Natural killer cell (primary cell): ENCODE measurements at regions not wholly inside any gene's neighbourhood (a gene's known extent, or its start where the extent isn't known, plus 50 kb on each side); places are given as distances from the start of the nearest gene placed in this dataset.

Experiments used
- ATAC-seq, 3 donors: fragments of 150-1000 bp in 2 of 3; fragments of 200-7000 bp in 1 of 3; cut with Tn5 transposase; 1 replicate in 1 of 3; 2 replicates in 2 of 3; pipeline ENCODE4 v1.10.0; 2021; ENCODE audit warnings: mild to moderate bottlenecking in 2 of 3, moderate library complexity in 2 of 3
- DNase-seq, 2 donors: peaks; one replicate each; pipeline versions ENCODE4 v3.0.0 to v3.0.0-alpha.2; 2013 to 2021; ENCODE audit warnings: mixed read lengths in 1 of 2
- H3K27ac ChIP-seq: one replicate; pipeline ENCODE4 v1.5.1; 2013; ENCODE audit warnings: mild to moderate bottlenecking, low read length
- H3K27me3 ChIP-seq: one replicate; pipeline ENCODE4 v1.6.1; 2013; ENCODE audit warnings: low read length; ENCODE audit not compliant: control insufficient read depth, insufficient read depth
- H3K36me3 ChIP-seq: one replicate; pipeline ENCODE4 v1.6.1; 2013; ENCODE audit warnings: low read length; ENCODE audit not compliant: control insufficient read depth, insufficient read depth
- H3K4me1 ChIP-seq: one replicate; pipeline ENCODE4 v1.6.1; 2013; ENCODE audit warnings: low read length; ENCODE audit not compliant: control insufficient read depth, insufficient read depth
- H3K4me3 ChIP-seq: one replicate; pipeline ENCODE4 v1.5.1; 2013; ENCODE audit warnings: low read length
- H3K9me3 ChIP-seq: one replicate; pipeline ENCODE4 v1.6.1; 2013; ENCODE audit warnings: low read length; ENCODE audit not compliant: control insufficient read depth, insufficient read depth
- H3K27ac Mint-ChIP-seq, 2 donors: one replicate each; pipeline ENCODE4 v1.8.0; 2022; ENCODE audit warnings: mild to moderate bottlenecking in 2 of 2, mixed read lengths in 2 of 2, moderate library complexity in 1 of 2
- H3K27me3 Mint-ChIP-seq, 2 donors: one replicate each; pipeline ENCODE4 v1.8.0; 2022; ENCODE audit warnings: low read depth in 2 of 2, mixed read lengths in 2 of 2
- H3K36me3 Mint-ChIP-seq: one replicate; pipeline ENCODE4 v1.8.0; 2022; ENCODE audit warnings: mixed read lengths
- H3K4me1 Mint-ChIP-seq, 2 donors: one replicate each; pipeline ENCODE4 v1.8.0; 2022; ENCODE audit warnings: mixed read lengths in 2 of 2
- H3K4me3 Mint-ChIP-seq: one replicate; pipeline ENCODE4 v1.8.0; 2022; ENCODE audit warnings: mild to moderate bottlenecking, moderate library complexity, mixed read lengths
- H3K9me3 Mint-ChIP-seq, 2 donors: one replicate each; pipeline ENCODE4 v1.8.0; 2022; ENCODE audit warnings: mixed read lengths in 2 of 2
- WGBS: methylation state at CpG from one replicate; pipeline ENCODE4 v1.1.7; 2013; ENCODE audit warnings: missing lambda C conversion rate; ENCODE audit not compliant: insufficient coverage; 5-methylcytosine and 5-hydroxymethylcytosine counted together
- intact Hi-C: fragments of 100-400 bp; cut with micrococcal nuclease; formaldehyde crosslinking; loops from one replicate; pipeline ENCODE4 v1.14.2; 2022
- TF ChIP-seq, protein P1 (sequence below): fragments of 200-600 bp; IDR thresholded peaks from one replicate; pipeline ENCODE4 v1.8.0; 2022; ENCODE audit warnings: antibody characterized with exemption

DNA sequence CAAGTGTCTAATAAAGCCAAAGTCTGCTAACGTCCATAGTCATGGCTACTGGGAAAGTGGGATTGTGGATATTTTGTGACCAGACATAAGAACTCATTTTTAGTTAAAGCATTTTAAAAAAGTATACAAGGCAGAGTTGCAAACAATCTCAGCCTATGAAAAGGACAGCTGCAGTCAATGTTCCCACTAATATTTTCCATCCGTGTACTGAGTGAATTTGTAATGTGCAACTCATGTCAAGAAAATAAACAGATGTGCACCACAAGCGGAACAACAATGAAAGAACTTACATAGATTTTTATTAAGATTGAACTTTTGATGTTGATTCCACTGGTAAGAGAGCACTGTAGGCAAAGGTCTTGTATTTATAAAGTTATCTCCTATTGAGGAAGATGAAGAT is 231.3 kb upstream of the SEMA6D start:
- Histone ChIP-seq H3K9me3 (no peaks in the 10 kb centered on the region), H3K4me3 (no peak overlapping the region), H3K4me1 (no peaks in the 10 kb centered on the region), H3K27me3 (no peaks in the 10 kb centered on the region), H3K27ac (no peak overlapping the region), H3K36me3 (no peaks in the 10 kb centered on the region)
- Mint-ChIP-seq H3K4me3 (no peak overlapping the region), H3K36me3 (peaks cover 3% of the 10 kb centered on the region), H3K4me1 (no peaks in the 10 kb centered on the region), H3K27ac (no peak overlapping the region), H3K9me3 (no peaks in the 10 kb centered on the region), H3K27me3 (peaks cover 0 to 9% of the 10 kb centered on the region in 2 donors)
- WGBS: 100% methylated on average over 3 of the region's 3 CpGs
- DNase-seq (no peak), ATAC-seq (no peak)
- TF ChIP-seq, protein P1, sequence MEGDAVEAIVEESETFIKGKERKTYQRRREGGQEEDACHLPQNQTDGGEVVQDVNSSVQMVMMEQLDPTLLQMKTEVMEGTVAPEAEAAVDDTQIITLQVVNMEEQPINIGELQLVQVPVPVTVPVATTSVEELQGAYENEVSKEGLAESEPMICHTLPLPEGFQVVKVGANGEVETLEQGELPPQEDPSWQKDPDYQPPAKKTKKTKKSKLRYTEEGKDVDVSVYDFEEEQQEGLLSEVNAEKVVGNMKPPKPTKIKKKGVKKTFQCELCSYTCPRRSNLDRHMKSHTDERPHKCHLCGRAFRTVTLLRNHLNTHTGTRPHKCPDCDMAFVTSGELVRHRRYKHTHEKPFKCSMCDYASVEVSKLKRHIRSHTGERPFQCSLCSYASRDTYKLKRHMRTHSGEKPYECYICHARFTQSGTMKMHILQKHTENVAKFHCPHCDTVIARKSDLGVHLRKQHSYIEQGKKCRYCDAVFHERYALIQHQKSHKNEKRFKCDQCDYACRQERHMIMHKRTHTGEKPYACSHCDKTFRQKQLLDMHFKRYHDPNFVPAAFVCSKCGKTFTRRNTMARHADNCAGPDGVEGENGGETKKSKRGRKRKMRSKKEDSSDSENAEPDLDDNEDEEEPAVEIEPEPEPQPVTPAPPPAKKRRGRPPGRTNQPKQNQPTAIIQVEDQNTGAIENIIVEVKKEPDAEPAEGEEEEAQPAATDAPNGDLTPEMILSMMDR: no peak
- intact Hi-C loops: loop anchor here (10.0 kb wide), 1 partner anchor 61 kb away; no protein-coding TSS in a partner anchor

DNA sequence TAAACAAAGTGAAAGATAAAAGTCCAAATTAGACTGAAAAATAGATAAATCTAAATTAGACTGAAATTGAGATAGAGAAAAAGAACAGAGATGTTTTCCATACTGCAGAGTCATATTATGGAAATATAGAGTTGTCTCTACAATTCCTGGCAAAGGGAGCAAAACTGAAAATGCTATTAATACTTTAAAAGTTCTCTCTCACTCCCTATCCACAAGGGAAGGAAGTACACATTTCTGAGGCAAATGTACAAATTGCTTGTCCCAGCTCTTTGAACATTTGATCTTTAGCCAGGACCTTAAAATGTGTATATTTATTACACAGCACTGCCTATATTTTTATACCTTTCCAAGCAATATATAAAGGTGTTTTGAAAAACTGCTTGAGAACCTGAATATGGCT is 225.1 kb upstream of the SEMA6D start:
- TF ChIP-seq, protein P1: no peak
- H3K4me3 ChIP-seq: no peak overlapping the region
- Mint-ChIP-seq H3K4me3 (no peak overlapping the region), H3K27ac (no peak overlapping the region), H3K9me3 (no peaks in the 10 kb centered on the region), H3K36me3 (peaks cover 7% of the 10 kb centered on the region), H3K27me3 (peaks cover 0 to 11% of the 10 kb centered on the region in 2 donors), H3K4me1 (no peaks in the 10 kb centered on the region)
- intact Hi-C loops: no loop called here
- no peaks in the 10 kb centered on the region for H3K9me3 ChIP-seq
- no peaks in the 10 kb centered on the region for H3K4me1 ChIP-seq
- no peak for DNase-seq
- H3K27ac ChIP-seq: no peak overlapping the region
- H3K27me3 ChIP-seq: no peaks in the 10 kb centered on the region
- no peak for ATAC-seq
- no peaks in the 10 kb centered on the region for H3K36me3 ChIP-seq

DNA sequence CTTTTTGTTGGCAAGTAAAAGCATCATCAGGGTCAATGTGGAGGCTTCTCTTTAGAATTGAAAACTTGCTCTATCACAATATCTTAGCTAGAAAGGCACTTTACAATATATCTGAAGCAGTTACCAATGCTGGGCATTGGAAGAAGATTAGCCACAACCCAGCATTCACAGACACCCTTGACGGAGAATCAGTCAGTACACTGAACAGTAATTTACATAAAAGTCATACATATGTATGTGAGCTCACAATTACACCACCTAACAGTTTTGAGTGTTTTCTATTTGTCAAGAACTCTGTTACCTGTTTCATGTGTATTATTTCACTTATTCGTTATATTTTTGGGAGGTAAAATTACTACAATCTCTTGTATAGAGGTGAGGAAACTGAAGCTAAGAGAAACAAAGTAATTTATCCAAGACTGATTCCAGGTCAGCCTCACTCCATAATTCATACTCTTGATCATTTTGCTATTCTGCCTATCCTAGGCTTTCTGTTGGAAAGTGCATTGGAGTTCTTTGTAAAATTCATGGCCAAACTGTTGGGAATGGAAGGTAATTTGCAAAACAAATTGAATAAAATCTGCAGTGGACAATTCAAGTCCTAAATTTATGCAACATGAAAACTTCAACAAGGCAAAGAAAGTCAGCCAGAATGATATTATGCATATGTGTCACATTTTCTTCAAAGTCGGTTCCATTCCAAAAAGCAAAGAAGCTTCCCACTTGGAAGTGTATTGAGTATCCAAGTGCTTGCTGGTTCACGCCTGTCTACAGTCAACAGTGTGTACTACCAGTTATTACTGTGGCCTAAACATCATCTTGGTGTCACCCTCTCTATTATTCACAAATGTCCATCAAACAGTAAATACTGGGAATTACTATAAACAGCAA is 223.7 kb upstream of the SEMA6D start:
- Mint-ChIP-seq H3K9me3 (no peaks in the 10 kb centered on the region), H3K27me3 (peaks cover 0 to 11% of the 10 kb centered on the region in 2 donors), H3K36me3 (peaks cover 7% of the 10 kb centered on the region), H3K27ac (no peak overlapping the region), H3K4me1 (no peaks in the 10 kb centered on the region), H3K4me3 (no peak overlapping the region)
- intact Hi-C loops: no loop called here
- Histone ChIP-seq H3K9me3 (no peaks in the 10 kb centered on the region), H3K4me1 (no peaks in the 10 kb centered on the region), H3K27ac (no peak overlapping the region), H3K27me3 (no peaks in the 10 kb centered on the region), H3K36me3 (no peaks in the 10 kb centered on the region), H3K4me3 (no peak overlapping the region)
- WGBS: 86% methylated on average over 3 of the region's 4 CpGs
- ATAC-seq (no peak), DNase-seq (no peak)
- TF ChIP-seq, protein P1: no peak
